SK-N-SH (cell line): ENCODE measurements at regions not wholly inside any gene's neighbourhood (a gene's known extent, or its start where the extent isn't known, plus 50 kb on each side); places are given as distances from the start of the nearest gene placed in this dataset.

Experiments used
- CTCF ChIA-PET: fragments of 300-600, 350-600 bp; formaldehyde crosslinking; extraction: SDS; loops from one replicate; lab custom pipeline; 2021; lab: Yijun Ruan, JAX
- POLR2A ChIA-PET: fragments of 350-600 bp; sonication (Branson Sonifier 250); formaldehyde crosslinking; extraction: SDS; loops from one replicate; lab custom pipeline; 2020; ENCODE audit warnings: antibody characterized with exemption, inconsistent platforms; lab: Yijun Ruan, JAX
- DNase-seq: peaks from one replicate; pipeline ENCODE4 v3.0.0; 2012
- H2AFZ ChIP-seq: fragments of 200-600 bp; sonication (generic); 2 replicates; pipeline ENCODE4 v1.8.1; 2016; ENCODE audit warnings: antibody characterized with exemption, mild to moderate bottlenecking, low read depth
- H3F3A ChIP-seq: fragments of 200-600 bp; sonication (generic); replicated peaks from 2 replicates; pipeline ENCODE3; 2016; ENCODE audit warnings: antibody characterized with exemption, mild to moderate bottlenecking; ENCODE audit not compliant: insufficient read depth
- H3K27ac ChIP-seq, 2 experiments: fragments of 200-500 bp in 1 of 2; fragments of 200-600 bp in 1 of 2; sonication (Bioruptor generic) in 1 of 2; sonication (generic), shearing (Covaris generic) in 1 of 2; 2 replicates each; pipeline versions ENCODE4 v1.5.1 to v1.6.1; 2014 to 2016; ENCODE audit warnings: low read depth in 2 of 2, inconsistent platforms in 1 of 2, low read length in 1 of 2, mild to moderate bottlenecking in 1 of 2, mixed read lengths in 1 of 2
- H3K27me3 ChIP-seq: fragments of 200-600 bp; sonication (generic), shearing (Covaris generic); 2 replicates; pipeline ENCODE4 v1.6.1; 2016; ENCODE audit warnings: mixed run types; ENCODE audit not compliant: insufficient read depth
- H3K36me3 ChIP-seq, 2 experiments: fragments of 200-500 bp in 1 of 2; fragments of 200-600 bp in 1 of 2; sonication (Bioruptor generic) in 1 of 2; sonication (generic) in 1 of 2; replicated peaks in 1 of 2; 2 replicates each; pipeline versions ENCODE3 to v1.5.1; 2014 to 2016; ENCODE audit warnings: low read length in 1 of 2, mild to moderate bottlenecking in 1 of 2; ENCODE audit not compliant: insufficient read depth in 2 of 2, control insufficient read depth in 1 of 2
- H3K4me1 ChIP-seq, 2 experiments: fragments of 200-500 bp in 1 of 2; fragments of 200-600 bp in 1 of 2; sonication (Bioruptor generic) in 1 of 2; sonication (generic), shearing (Covaris generic) in 1 of 2; 2 replicates each; pipeline versions ENCODE4 v1.5.1 to v1.6.1; 2014 to 2016; ENCODE audit warnings: low read depth in 1 of 2, low read length in 1 of 2, mixed run types in 1 of 2; ENCODE audit not compliant: insufficient read depth in 2 of 2, control insufficient read depth in 1 of 2
- H3K4me2 ChIP-seq: fragments of 200-600 bp; sonication (generic), shearing (Covaris generic); 2 replicates; pipeline ENCODE4 v1.6.1; 2017; ENCODE audit warnings: mixed run types
- H3K4me3 ChIP-seq, 2 experiments: fragments of 200-500 bp in 1 of 2; fragments of 200-600 bp in 1 of 2; sonication (Bioruptor generic) in 1 of 2; sonication (generic), shearing (Covaris generic) in 1 of 2; 2 replicates each; pipeline versions ENCODE4 v1.5.1 to v1.8.1; 2014 to 2016; ENCODE audit warnings: low read depth in 2 of 2, inconsistent platforms in 1 of 2, low read length in 1 of 2, mild to moderate bottlenecking in 1 of 2, mixed read lengths in 1 of 2, moderate library complexity in 1 of 2
- H3K79me2 ChIP-seq: fragments of 200-600 bp; sonication (generic); 2 replicates; pipeline ENCODE4 v1.8.1; 2017; ENCODE audit warnings: mild to moderate bottlenecking; ENCODE audit not compliant: insufficient read depth
- H3K9ac ChIP-seq: fragments of 200-600 bp; sonication (generic); 2 replicates; pipeline ENCODE4 v1.6.1; 2017; ENCODE audit warnings: mixed run types
- H3K9me2 ChIP-seq: fragments of 200-600 bp; sonication (generic); 2 replicates; pipeline ENCODE4 v1.6.1; 2017; ENCODE audit warnings: mixed run types
- H3K9me3 ChIP-seq: fragments of 200-600 bp; sonication (generic); 2 replicates; pipeline ENCODE4 v1.6.1; 2017; ENCODE audit warnings: mixed run types, mild to moderate bottlenecking, moderate library complexity
- H4K20me1 ChIP-seq: fragments of 200-600 bp; sonication (generic); 2 replicates; pipeline ENCODE4 v1.6.1; 2017; ENCODE audit warnings: mild to moderate bottlenecking, mixed run types; ENCODE audit not compliant: insufficient read depth
- CHD2 ChIP-seq: fragments of 150-350 bp; IDR thresholded peaks from 2 replicates; pipeline ENCODE4 v1.6.1; 2018; ENCODE audit warnings: low read length; ENCODE audit not compliant: partially characterized antibody
- CTCF ChIP-seq: fragments of 200-600 bp; sonication (generic); IDR thresholded peaks from 2 replicates; pipeline ENCODE4 v1.6.1; 2017; ENCODE audit warnings: antibody characterized with exemption, mild to moderate bottlenecking, moderate library complexity
- ELF1 ChIP-seq: IDR thresholded peaks from 2 replicates; pipeline ENCODE4 v1.4.0; 2012
- EZH2phosphoT487 ChIP-seq: fragments of 200-600 bp; sonication (generic); IDR thresholded peaks from 2 replicates; pipeline ENCODE4 v1.6.1; 2017; ENCODE audit warnings: low read depth, mixed run types, mild to moderate bottlenecking, antibody characterized with exemption, moderate library complexity, borderline replicate concordance
- IRF3 ChIP-seq: fragments of 150-350 bp; IDR thresholded peaks from 2 replicates; pipeline ENCODE4 v1.6.1; 2016; ENCODE audit warnings: mild to moderate bottlenecking, low read depth, low read length
- NFIC ChIP-seq: IDR thresholded peaks from 2 replicates; pipeline ENCODE4 v1.4.0; 2012; ENCODE audit warnings: borderline replicate concordance
- RAD21 ChIP-seq: IDR thresholded peaks from 2 replicates; pipeline ENCODE4 v1.6.1; 2012; ENCODE audit warnings: mild to moderate bottlenecking, low read length
- RFX5 ChIP-seq: IDR thresholded peaks from 2 replicates; pipeline ENCODE4 v1.6.1; 2012; ENCODE audit warnings: mild to moderate bottlenecking, improper control_type of control experiment, low read length
- RXRA ChIP-seq: IDR thresholded peaks from 2 replicates; pipeline ENCODE4 v1.4.0; 2012; ENCODE audit warnings: low read depth, mild to moderate bottlenecking, borderline replicate concordance
- SMC3 ChIP-seq: IDR thresholded peaks from 2 replicates; pipeline ENCODE4 v1.6.1; 2012; ENCODE audit warnings: low read depth, low read length, improper control_type of control experiment
- TEAD4 ChIP-seq: IDR thresholded peaks from 2 replicates; pipeline ENCODE4 v1.4.0; 2012; ENCODE audit warnings: mild to moderate bottlenecking, borderline replicate concordance; ENCODE audit not compliant: insufficient read depth
- YY1 ChIP-seq: IDR thresholded peaks from 2 replicates; pipeline ENCODE4 v1.4.0; 2012; ENCODE audit warnings: low read depth, mild to moderate bottlenecking
- ZBTB33 ChIP-seq: IDR thresholded peaks from 2 replicates; pipeline ENCODE4 v1.4.0; 2012; ENCODE audit warnings: low read depth, borderline replicate concordance
- WGBS: methylation state at CpG from one replicate; pipeline ENCODE4 v1.1.6; 2017; ENCODE audit warnings: low lambda C conversion rate; 5-methylcytosine and 5-hydroxymethylcytosine counted together
- TF ChIP-seq, protein P1 (sequence below): IDR thresholded peaks from 2 replicates; pipeline ENCODE4 v1.4.0; 2012; ENCODE audit warnings: low read depth, borderline replicate concordance
- TF ChIP-seq, protein P2 (sequence below): IDR thresholded peaks from 2 replicates; pipeline ENCODE4; 2012

- Histone ChIP-seq H3K4me1 (no peaks in the 10 kb centered on the region), H3K9me3 (no peaks in the 10 kb centered on the region), H3K9ac (no peak overlapping the region), H3K36me3 (no peaks in the 10 kb centered on the region), H3K4me2 (no peak overlapping the region)
- CTCF ChIA-PET: interaction anchor here (1.4 kb wide), 1 partner anchor 87 kb away, joined by 3 read pairs; no protein-coding TSS in a partner anchor
- TF ChIP-seq ZBTB33 (no peak), YY1 (no peak), CTCF (no peak), TEAD4 (no peak), SMC3 (no peak), RFX5 (no peak)
- TF ChIP-seq, all 33 proteins: peak for 0
- no peak overlapping the region for H2AFZ ChIP-seq
- H3K79me2 ChIP-seq: no peaks in the 10 kb centered on the region
- no peak overlapping the region for H3K4me3 ChIP-seq
- H3F3A ChIP-seq: no peaks in the 10 kb centered on the region
- WGBS: 0% methylated on average over 1 of the region's 1 CpG
- POLR2A ChIA-PET: no interaction called here
- H3K9me2 ChIP-seq: 0 out of 2 replicates have a peak, but pooled peaks cover 4% of the 10 kb centered on the region
- no peaks in the 10 kb centered on the region for H3K27me3 ChIP-seq
- H3K27ac ChIP-seq: no peak overlapping the region
- no peaks in the 10 kb centered on the region for H4K20me1 ChIP-seq
- DNase-seq: no peak
These were observed 648.4 kb upstream of the GBE1 start for GRCh38 chr3:82409842-82410241.

DNA sequence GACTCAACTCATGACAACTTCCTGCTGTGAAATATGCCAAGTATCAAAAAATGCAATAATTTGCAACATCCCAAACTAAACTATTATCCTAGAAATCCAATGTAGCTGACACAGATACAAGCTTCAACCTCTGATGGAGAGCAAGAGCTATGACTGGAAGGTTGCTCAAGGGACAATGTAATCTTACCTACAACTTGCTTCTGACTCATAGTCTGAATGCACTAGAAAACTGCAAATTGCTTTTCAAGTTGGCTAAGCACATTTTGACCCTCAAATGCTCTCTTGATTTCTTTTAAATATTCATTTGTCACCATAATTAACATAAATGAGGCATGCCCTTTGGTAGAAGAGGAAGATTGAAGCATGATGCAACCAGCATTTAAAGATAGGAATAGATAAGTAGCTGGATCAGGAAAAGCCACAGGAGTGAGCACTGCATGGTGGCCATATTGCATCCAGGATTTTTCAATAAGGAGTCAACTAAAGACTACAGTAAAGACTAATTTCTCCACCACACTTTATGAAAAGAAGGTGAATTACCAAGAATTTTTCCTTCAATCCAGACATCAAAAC lies 630.8 kb upstream of the GBE1 start:
- H3K27ac ChIP-seq: no peak overlapping the region
- no peak overlapping the region for H3K9ac ChIP-seq
- H4K20me1 ChIP-seq: no peaks in the 10 kb centered on the region
- H3K9me2 ChIP-seq: no peaks in the 10 kb centered on the region
- ChIA-PET CTCF (no interaction called here), POLR2A (no interaction called here)
- no peak overlapping the region for H3K4me3 ChIP-seq
- H3K4me2 ChIP-seq: no peak overlapping the region
- H3K79me2 ChIP-seq: no peaks in the 10 kb centered on the region
- no peaks in the 10 kb centered on the region for H3K36me3 ChIP-seq
- no peaks in the 10 kb centered on the region for H3K4me1 ChIP-seq
- H2AFZ ChIP-seq: no peak overlapping the region
- no peak for DNase-seq
- H3F3A ChIP-seq: no peaks in the 10 kb centered on the region
- H3K27me3 ChIP-seq: no peaks in the 10 kb centered on the region
- no peaks in the 10 kb centered on the region for H3K9me3 ChIP-seq
- no peak for TF ChIP-seq RXRA
- TF ChIP-seq IRF3: no peak
- TF ChIP-seq EZH2phosphoT487: no peak
- no peak for TF ChIP-seq CHD2
- no peak for TF ChIP-seq CTCF
- no peak for TF ChIP-seq ELF1
- TF ChIP-seq, protein P1, sequence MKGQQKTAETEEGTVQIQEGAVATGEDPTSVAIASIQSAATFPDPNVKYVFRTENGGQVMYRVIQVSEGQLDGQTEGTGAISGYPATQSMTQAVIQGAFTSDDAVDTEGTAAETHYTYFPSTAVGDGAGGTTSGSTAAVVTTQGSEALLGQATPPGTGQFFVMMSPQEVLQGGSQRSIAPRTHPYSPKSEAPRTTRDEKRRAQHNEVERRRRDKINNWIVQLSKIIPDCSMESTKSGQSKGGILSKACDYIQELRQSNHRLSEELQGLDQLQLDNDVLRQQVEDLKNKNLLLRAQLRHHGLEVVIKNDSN: no peak
- TF ChIP-seq, protein P2, sequence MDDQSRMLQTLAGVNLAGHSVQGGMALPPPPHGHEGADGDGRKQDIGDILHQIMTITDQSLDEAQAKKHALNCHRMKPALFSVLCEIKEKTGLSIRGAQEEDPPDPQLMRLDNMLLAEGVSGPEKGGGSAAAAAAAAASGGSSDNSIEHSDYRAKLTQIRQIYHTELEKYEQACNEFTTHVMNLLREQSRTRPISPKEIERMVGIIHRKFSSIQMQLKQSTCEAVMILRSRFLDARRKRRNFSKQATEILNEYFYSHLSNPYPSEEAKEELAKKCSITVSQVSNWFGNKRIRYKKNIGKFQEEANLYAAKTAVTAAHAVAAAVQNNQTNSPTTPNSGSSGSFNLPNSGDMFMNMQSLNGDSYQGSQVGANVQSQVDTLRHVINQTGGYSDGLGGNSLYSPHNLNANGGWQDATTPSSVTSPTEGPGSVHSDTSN: no peak
- TF ChIP-seq ZBTB33: no peak
- TF ChIP-seq RAD21: no peak
- no peak for TF ChIP-seq NFIC
